Activated T-helper 2 cell treated with anti-CD3 and anti-CD28 coated beads, Interferon-gamma antibody, Interleukin-2, Interleukin-4, amounts not matched to agents 10 μg/mL and 5 μg/mL and 100 μg/mL, durations not matched to agents 14 hours and 24 hours and 36 hours (primary cell): ENCODE measurements at regions not wholly inside any gene's neighbourhood (a gene's known extent, or its start where the extent isn't known, plus 50 kb on each side); places are given as distances from the start of the nearest gene placed in this dataset.

Experiments used
- DNase-seq: peaks from one replicate; pipeline ENCODE4 v3.0.0; 2021; ENCODE audit warnings: low spot score
- H3K27ac Mint-ChIP-seq: one replicate; pipeline ENCODE4 v1.8.0; 2021; ENCODE audit warnings: mixed read lengths
- H3K27me3 Mint-ChIP-seq: one replicate; pipeline ENCODE4 v1.8.0; 2021; ENCODE audit warnings: low read depth, mixed read lengths
- H3K36me3 Mint-ChIP-seq: one replicate; pipeline ENCODE4 v1.8.0; 2021; ENCODE audit warnings: low read depth, mixed read lengths
- H3K4me1 Mint-ChIP-seq: one replicate; pipeline ENCODE4 v1.8.0; 2021; ENCODE audit warnings: low read depth, mixed read lengths
- H3K4me3 Mint-ChIP-seq: one replicate; pipeline ENCODE4 v1.8.0; 2021; ENCODE audit warnings: low read depth, mild to moderate bottlenecking, moderate library complexity, mixed read lengths
- H3K9me3 Mint-ChIP-seq: one replicate; pipeline ENCODE4 v1.8.0; 2021; ENCODE audit warnings: mixed read lengths
- intact Hi-C: fragments of 100-400 bp; cut with micrococcal nuclease; formaldehyde crosslinking; loops from one replicate; pipeline ENCODE4 v1.15.1; 2023

DNA sequence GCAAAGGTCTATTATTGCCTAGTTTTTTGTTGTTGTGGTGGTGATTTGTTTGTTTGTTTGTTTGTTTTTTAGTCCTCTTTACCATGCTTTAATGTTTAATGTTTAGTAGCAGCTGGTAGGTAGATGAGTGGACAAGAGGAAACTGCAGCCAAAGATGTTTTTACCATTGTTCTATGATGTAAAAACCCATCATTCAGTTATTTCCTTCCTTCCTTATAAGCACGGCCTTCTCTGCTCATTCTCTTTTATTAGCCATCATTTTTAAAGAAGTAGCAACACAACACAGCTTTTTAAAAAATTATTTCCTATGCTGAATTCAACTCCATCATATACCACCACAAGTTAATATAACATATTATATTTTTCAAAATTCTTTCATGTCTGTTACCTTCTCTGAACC lies 58.5 kb upstream of the BOC start:
- peaks cover 3% of the 10 kb centered on the region for H3K27me3 Mint-ChIP-seq
- no peaks in the 10 kb centered on the region for H3K9me3 Mint-ChIP-seq
- no peaks in the 10 kb centered on the region for H3K4me1 Mint-ChIP-seq
- H3K4me3 Mint-ChIP-seq: no peak overlapping the region
- H3K36me3 Mint-ChIP-seq: no peaks in the 10 kb centered on the region
- intact Hi-C loops: no loop called here
- no peak overlapping the region for H3K27ac Mint-ChIP-seq
- no peak for DNase-seq

GRCh38 chr3:113153499-113154107 lies 57.8 kb upstream of the BOC start:
- no peaks in the 10 kb centered on the region for H3K36me3 Mint-ChIP-seq
- peaks cover 4% of the 10 kb centered on the region for H3K27me3 Mint-ChIP-seq
- DNase-seq: no peak
- no peaks in the 10 kb centered on the region for H3K9me3 Mint-ChIP-seq
- no peak overlapping the region for H3K4me3 Mint-ChIP-seq
- H3K4me1 Mint-ChIP-seq: no peaks in the 10 kb centered on the region
- intact Hi-C loops: no loop called here
- no peak overlapping the region for H3K27ac Mint-ChIP-seq

DNA sequence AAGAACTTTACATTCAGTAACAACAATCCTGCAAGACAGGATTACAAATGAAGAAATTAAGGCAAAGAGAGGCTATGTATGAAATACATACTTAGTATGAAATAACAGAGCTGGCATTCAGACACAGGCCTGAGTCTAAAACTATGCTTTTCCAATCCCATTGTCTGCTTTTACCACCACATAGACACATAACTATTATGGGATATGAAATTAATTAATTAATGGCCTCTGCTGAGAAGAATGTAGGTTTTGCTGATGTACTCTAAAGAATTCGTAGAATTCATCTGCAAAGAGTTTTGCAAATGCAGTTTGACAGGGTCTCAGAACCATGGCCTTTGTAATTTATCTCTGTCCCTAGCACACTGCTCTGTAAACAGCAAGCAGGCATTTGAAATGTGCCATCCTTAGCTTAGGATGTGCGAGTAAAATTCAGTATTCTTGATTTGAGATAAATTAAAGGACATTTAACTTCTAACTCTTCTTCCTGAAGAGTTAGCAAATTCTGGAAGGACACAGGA lies 54.5 kb upstream of the BOC start:
- Mint-ChIP-seq H3K4me1 (no peaks in the 10 kb centered on the region), H3K4me3 (no peak overlapping the region), H3K27ac (no peak overlapping the region), H3K27me3 (peaks cover 4% of the 10 kb centered on the region), H3K36me3 (no peaks in the 10 kb centered on the region), H3K9me3 (no peaks in the 10 kb centered on the region)
- DNase-seq: no peak
- intact Hi-C loops: no loop called here

DNA sequence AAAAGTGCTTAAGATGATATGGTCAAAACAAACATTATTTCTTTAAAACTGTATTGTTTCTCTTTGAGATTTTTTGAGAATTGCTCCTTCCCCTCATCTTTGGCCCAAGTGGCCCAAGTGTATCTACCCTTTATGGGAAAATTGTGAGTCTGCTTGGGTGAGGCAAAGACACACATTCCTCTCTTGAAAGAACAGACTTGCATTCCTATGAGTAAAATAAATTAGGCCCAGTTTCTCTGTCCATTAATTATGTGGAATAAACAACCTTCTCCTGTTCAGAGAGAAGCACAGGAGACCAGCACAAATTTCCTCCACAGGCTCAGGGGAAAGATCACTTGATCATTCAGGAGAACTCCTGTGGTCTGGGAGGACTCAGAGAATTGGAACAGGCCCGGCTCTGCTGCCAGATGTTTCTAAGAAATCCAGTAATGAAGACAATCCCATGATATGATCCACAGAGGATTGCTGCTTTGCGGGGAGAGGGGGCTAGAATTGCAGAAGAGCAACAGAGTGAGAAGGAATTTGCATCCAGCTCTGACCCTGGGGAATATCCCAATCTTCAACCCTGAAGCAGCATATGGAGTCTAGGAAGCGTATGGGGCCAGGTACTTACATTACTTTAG lies 53.8 kb upstream of the BOC start:
- H3K4me1 Mint-ChIP-seq: no peaks in the 10 kb centered on the region
- no peak overlapping the region for H3K27ac Mint-ChIP-seq
- no peaks in the 10 kb centered on the region for H3K36me3 Mint-ChIP-seq
- intact Hi-C loops: no loop called here
- no peak overlapping the region for H3K4me3 Mint-ChIP-seq
- no peaks in the 10 kb centered on the region for H3K9me3 Mint-ChIP-seq
- no peak for DNase-seq
- peaks cover 4% of the 10 kb centered on the region for H3K27me3 Mint-ChIP-seq

DNA sequence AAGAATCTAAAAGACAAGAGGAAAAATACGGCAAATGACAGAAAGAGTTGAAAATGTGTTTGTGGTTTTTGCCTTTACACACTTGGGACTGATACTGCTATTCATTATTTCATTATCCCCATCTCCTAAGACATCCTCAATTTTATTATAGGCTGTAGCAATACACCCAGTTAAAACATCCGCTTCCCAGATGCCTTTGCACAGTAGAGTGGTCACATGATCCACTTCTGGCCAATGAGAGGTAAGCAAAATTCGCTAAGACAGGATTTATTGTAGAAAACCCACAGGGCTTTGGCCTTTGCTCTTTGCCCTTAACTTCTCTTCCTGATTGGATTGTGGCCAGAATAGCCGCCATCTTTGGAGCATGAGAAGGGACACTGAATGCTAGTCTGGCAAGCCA lies 53.2 kb upstream of the BOC start:
- no peaks in the 10 kb centered on the region for H3K4me1 Mint-ChIP-seq
- H3K27me3 Mint-ChIP-seq: peaks cover 4% of the 10 kb centered on the region
- no peak for DNase-seq
- intact Hi-C loops: no loop called here
- no peaks in the 10 kb centered on the region for H3K9me3 Mint-ChIP-seq
- H3K27ac Mint-ChIP-seq: no peak overlapping the region
- no peak overlapping the region for H3K4me3 Mint-ChIP-seq
- H3K36me3 Mint-ChIP-seq: no peaks in the 10 kb centered on the region
